IMR-90 (cell line): ENCODE measurements at regions not wholly inside any gene's neighbourhood (a gene's known extent, or its start where the extent isn't known, plus 50 kb on each side); places are given as distances from the start of the nearest gene placed in this dataset.

ENCODE experiments used
- ATAC-seq: fragments of 200-7000 bp; cut with Tn5 transposase; 2 replicates; pipeline ENCODE4 v1.9.1; 2020; ENCODE audit warnings: low read depth, mild to moderate bottlenecking, moderate library complexity
- BruUV-seq: library from RNA; stranded (reverse); fragments of 400-500 nt; replicated peaks from 2 replicates; lab custom pipeline; 2021; lab: Mats Ljungman, UMichigan
- CTCF ChIA-PET: fragments of 300-600 bp; formaldehyde crosslinking; extraction: SDS; loops from one replicate; lab custom pipeline; 2021; ENCODE audit warnings: antibody characterized with exemption; lab: Yijun Ruan, JAX
- POLR2A ChIA-PET: fragments of 300-600 bp; sonication (Branson Sonifier 250); formaldehyde crosslinking; loops from one replicate; lab custom pipeline; 2022; ENCODE audit warnings: antibody characterized with exemption; ENCODE audit not compliant: unreplicated experiment; lab: Charles Lee
- DNase-seq: peaks from one replicate; pipeline ENCODE4 v3.0.0; 2013
- H2AFZ ChIP-seq: replicated peaks from 2 replicates; pipeline ENCODE3; 2013; ENCODE audit warnings: low read length, mild to moderate bottlenecking; ENCODE audit not compliant: poor library complexity
- H2AK5ac ChIP-seq: 2 replicates; pipeline ENCODE4 v1.6.1; 2013; ENCODE audit warnings: low read depth, low read length, inconsistent platforms
- H2AK9ac ChIP-seq: replicated peaks from 2 replicates; pipeline ENCODE3; 2013; ENCODE audit warnings: mild to moderate bottlenecking, low read depth, low read length, moderate library complexity; ENCODE audit not compliant: poor library complexity
- H2BK120ac ChIP-seq: 2 replicates; pipeline ENCODE4 v1.6.1; 2013; ENCODE audit warnings: low read depth, low read length, inconsistent platforms
- H2BK15ac ChIP-seq: 3 replicates; pipeline ENCODE4 v1.6.1; 2013; ENCODE audit warnings: low read depth, low read length, inconsistent platforms
- H2BK20ac ChIP-seq: 2 replicates; pipeline ENCODE4 v1.6.1; 2013; ENCODE audit warnings: low read depth, mild to moderate bottlenecking, inconsistent platforms, low read length, moderate library complexity
- H2BK5ac ChIP-seq: 2 replicates; pipeline ENCODE4 v1.6.1; 2013; ENCODE audit warnings: mild to moderate bottlenecking, low read depth, low read length, inconsistent platforms; ENCODE audit not compliant: poor library complexity, severe bottlenecking
- H3K14ac ChIP-seq: replicated peaks from 2 replicates; pipeline ENCODE4 v1.6.1; 2013; ENCODE audit warnings: low read depth, low read length, inconsistent platforms
- H3K18ac ChIP-seq: 2 replicates; pipeline ENCODE4 v1.6.1; 2013; ENCODE audit warnings: low read depth, low read length, control low read depth
- H3K23ac ChIP-seq: 2 replicates; pipeline ENCODE4 v1.6.1; 2013; ENCODE audit warnings: low read depth, low read length, inconsistent platforms
- H3K27ac ChIP-seq: 2 replicates; pipeline ENCODE4 v1.5.1; 2013; ENCODE audit warnings: mild to moderate bottlenecking, control low read depth, low read length; ENCODE audit not compliant: insufficient read depth
- H3K27me3 ChIP-seq: 2 replicates; pipeline ENCODE4 v1.6.1; 2013; ENCODE audit warnings: low read length; ENCODE audit not compliant: control insufficient read depth, insufficient read depth
- H3K36me3 ChIP-seq: 2 replicates; pipeline ENCODE4 v1.6.1; 2013; ENCODE audit warnings: low read length, mixed read lengths; ENCODE audit not compliant: control insufficient read depth, insufficient read depth
- H3K4ac ChIP-seq: 2 replicates; pipeline ENCODE4 v1.6.1; 2013; ENCODE audit warnings: low read depth, low read length, inconsistent platforms
- H3K4me1 ChIP-seq: 2 replicates; pipeline ENCODE4 v1.6.1; 2013; ENCODE audit warnings: low read length, mixed read lengths; ENCODE audit not compliant: control insufficient read depth, insufficient read depth
- H3K4me2 ChIP-seq: 2 replicates; pipeline ENCODE4 v1.6.1; 2013; ENCODE audit warnings: low read depth, mild to moderate bottlenecking, control low read depth, low read length, moderate library complexity
- H3K4me3 ChIP-seq: 2 replicates; pipeline ENCODE4 v1.5.1; 2013; ENCODE audit warnings: low read depth, mild to moderate bottlenecking, control low read depth, low read length, moderate library complexity; ENCODE audit not compliant: insufficient read depth
- H3K56ac ChIP-seq: 2 replicates; pipeline ENCODE4 v1.6.1; 2013; ENCODE audit warnings: low read length, inconsistent platforms; ENCODE audit not compliant: insufficient read depth; ENCODE audit errors: extremely low read depth
- H3K79me1 ChIP-seq, 2 experiments: 2 replicates each; pipeline ENCODE4 v1.6.1; 2013; ENCODE audit warnings: low read length in 2 of 2, inconsistent platforms in 1 of 2, low read depth in 1 of 2
- H3K9ac ChIP-seq: 2 replicates; pipeline ENCODE4 v1.6.1; 2013; ENCODE audit warnings: low read depth, low read length, control low read depth
- H3K9me1 ChIP-seq: 2 replicates; pipeline ENCODE4 v1.6.1; 2013; ENCODE audit warnings: low read length, inconsistent platforms; ENCODE audit not compliant: insufficient read depth
- H3K9me3 ChIP-seq: 2 replicates; pipeline ENCODE4 v1.6.1; 2013; ENCODE audit warnings: low read length; ENCODE audit not compliant: control insufficient read depth, insufficient read depth
- H4K20me1 ChIP-seq: 2 replicates; pipeline ENCODE4 v1.6.1; 2013; ENCODE audit warnings: low read length, inconsistent platforms; ENCODE audit not compliant: insufficient read depth
- H4K5ac ChIP-seq: 2 replicates; pipeline ENCODE4 v1.6.1; 2013; ENCODE audit warnings: mild to moderate bottlenecking, low read depth, low read length, control low read depth
- H4K8ac ChIP-seq, 2 experiments: 2 replicates each; pipeline ENCODE4 v1.6.1; 2013; ENCODE audit warnings: low read depth in 2 of 2, low read length in 2 of 2, control low read depth in 1 of 2, inconsistent platforms in 1 of 2
- H4K91ac ChIP-seq: 2 replicates; pipeline ENCODE4 v1.6.1; 2013; ENCODE audit warnings: low read depth, low read length, inconsistent platforms; ENCODE audit not compliant: insufficient read depth
- CEBPB ChIP-seq: IDR thresholded peaks from 2 replicates; pipeline ENCODE4 v1.6.1; 2012; ENCODE audit warnings: low read depth, low read length, improper control_type of control experiment
- CTCF ChIP-seq: conservative IDR thresholded peaks from 2 replicates; pipeline ENCODE4 v1.5.1; 2012; ENCODE audit warnings: mild to moderate bottlenecking, low read depth, low read length, improper control_type of control experiment
- NFE2L2 ChIP-seq: fragments of 150-350 bp; IDR thresholded peaks from 2 replicates; pipeline ENCODE4 v1.6.1; 2016; ENCODE audit warnings: low read depth, mild to moderate bottlenecking, low read length
- RAD21 ChIP-seq: IDR thresholded peaks from 2 replicates; pipeline ENCODE4 v1.6.1; 2012; ENCODE audit warnings: low read length, improper control_type of control experiment
- WGBS, 2 experiments: methylation state at CpG; one replicate each; pipeline versions ENCODE4 v1.1.5 to v1.1.7; 2013; ENCODE audit warnings: missing lambda C conversion rate in 2 of 2; ENCODE audit not compliant: insufficient read length in 1 of 2; ENCODE audit errors: extremely low coverage in 2 of 2; 5-methylcytosine and 5-hydroxymethylcytosine counted together
- dilution Hi-C: fragments of 300-500 bp; cut with HindIII; formaldehyde crosslinking; loops from one replicate; pipeline ENCODE4 v1.14.3; 2018; ENCODE audit warnings: low sequenced_read_pairs; ENCODE audit not compliant: unreplicated experiment
- in situ Hi-C: fragments of 300-500 bp; cut with MboI; formaldehyde crosslinking; loops from 3 replicates; pipeline ENCODE4 v1.14.3; 2019; ENCODE audit warnings: low sequenced_read_pairs, inconsistent platforms, mixed read lengths
- intact Hi-C: fragments of 100-400 bp; cut with micrococcal nuclease; formaldehyde crosslinking; loops from 2 replicates; pipeline ENCODE4 v1.10.0; 2022

GRCh38 chr4:33649015-33649414 is 2595.3 kb downstream of the ARAP2 start:
- H3K9ac ChIP-seq: no peak overlapping the region
- no peaks in the 10 kb centered on the region for H3K27me3 ChIP-seq
- POLR2A ChIA-PET: no interaction called here
- BruUV-seq: no TSS peak
- no peak overlapping the region for H3K23ac ChIP-seq
- H4K20me1 ChIP-seq: no peaks in the 10 kb centered on the region
- no peak for ATAC-seq
- H2AK9ac ChIP-seq: no peak overlapping the region
- H3K56ac ChIP-seq: no peak overlapping the region
- no peaks in the 10 kb centered on the region for H3K9me3 ChIP-seq
- dilution Hi-C loops: no loop called here
- no peak overlapping the region for H2BK120ac ChIP-seq
- intact Hi-C loops: loop anchor here (5.0 kb wide), 1 partner anchor 1073 kb away; no protein-coding TSS in a partner anchor
- no peak overlapping the region for H3K14ac ChIP-seq
- H3K4me1 ChIP-seq: no peaks in the 10 kb centered on the region
- no CpG with 5 or more reads among the region's 2 CpGs for WGBS, 2 experiments
- DNase-seq: peak; percentile 5
- in situ Hi-C loops: no loop called here
- no peak overlapping the region for H3K4me2 ChIP-seq
- TF ChIP-seq RAD21 (peak; percentile 52), CEBPB (peak; percentile 78), CTCF (peak; percentile 37), NFE2L2 (no peak)
- H4K8ac ChIP-seq: no peak overlapping the region
- no peak overlapping the region for H3K4ac ChIP-seq
- no peak overlapping the region for H3K4me3 ChIP-seq
- no peak overlapping the region for H4K5ac ChIP-seq
- H3K9me1 ChIP-seq: no peaks in the 10 kb centered on the region
- no peak overlapping the region for H2AK5ac ChIP-seq
- no peak overlapping the region for H3K18ac ChIP-seq
- H2AFZ ChIP-seq: no peak overlapping the region
- no peaks in the 10 kb centered on the region for H3K79me1 ChIP-seq
- no peak overlapping the region for H4K91ac ChIP-seq
- no peak overlapping the region for H2BK15ac ChIP-seq
- no peaks in the 10 kb centered on the region for H3K36me3 ChIP-seq
- CTCF ChIA-PET: interaction anchor here (0.6 to 1.5 kb wide), 3 partner anchors 271 to 1052 kb away, joined by 3 to 4 read pairs (median 4); no protein-coding TSS in a partner anchor
- H2BK20ac ChIP-seq: no peak overlapping the region
- H2BK5ac ChIP-seq: no peak overlapping the region
- no peak overlapping the region for H3K27ac ChIP-seq
